ENCODE measurements at regions not wholly inside any gene's neighbourhood (a gene's known extent, or its start where the extent isn't known, plus 50 kb on each side); places are given as distances from the start of the nearest gene placed in this dataset.
"Not testable (repeated sequence)": the region's sequence is repeated elsewhere in the genome, so short reads cannot be mapped to it uniquely, and the experiment has no call there.

- DNase-seq (ENCODE audit: low read depth in 1 of 2, low spot score in 1 of 2), result no peak
These were observed 593.6 kb downstream of the ETS1 start for GRCh38 chr11:127993788-127994187.

DNA sequence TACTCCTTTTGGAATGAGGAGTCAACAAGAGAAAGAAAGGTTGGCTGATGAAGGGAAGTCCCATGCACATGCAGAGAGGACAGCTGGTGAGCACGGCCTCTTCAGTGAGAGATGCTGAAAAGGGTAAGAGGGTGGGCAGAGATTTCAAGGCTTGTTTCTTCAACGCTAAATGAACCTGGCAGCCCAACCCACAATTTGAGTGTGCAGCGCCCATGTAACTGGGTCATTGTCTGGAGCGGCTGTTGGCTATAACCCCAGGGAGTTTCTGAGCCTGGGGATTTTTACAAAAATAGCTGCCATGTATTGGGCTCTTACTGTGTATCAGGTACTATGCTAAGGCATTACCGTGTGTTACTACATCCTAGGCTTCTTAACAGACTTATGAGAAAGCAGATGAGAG lies 594.1 kb downstream of the ETS1 start:
- no peak for DNase-seq (ENCODE audit: low read depth in 1 of 2, low spot score in 1 of 2)

GRCh38 chr11:127986073-127986472 lies 601.3 kb downstream of the ETS1 start:
- DNase-seq (ENCODE audit: low read depth in 1 of 2, low spot score in 1 of 2), result no peak

DNA sequence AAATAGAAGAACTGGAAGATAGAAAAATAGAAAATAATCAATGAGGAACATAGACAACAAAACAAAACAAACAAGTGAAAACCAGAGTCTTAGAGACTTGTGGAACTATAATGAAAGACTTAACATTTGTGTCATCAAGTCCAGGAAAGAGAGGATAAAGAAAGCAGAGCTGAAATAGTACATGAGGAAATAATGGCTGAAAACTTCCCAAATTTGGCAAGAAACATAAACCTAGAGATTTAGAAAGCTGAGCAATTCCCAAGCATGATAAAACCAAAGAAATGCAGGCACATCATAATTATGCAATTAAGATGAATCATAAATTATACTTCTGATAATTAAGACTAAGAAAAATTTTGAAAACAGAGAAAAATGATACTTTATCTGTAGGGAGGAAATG lies 614.5 kb downstream of the ETS1 start:
- DNase-seq (ENCODE audit: low read depth in 1 of 2, low spot score in 1 of 2), result no peak

DNA sequence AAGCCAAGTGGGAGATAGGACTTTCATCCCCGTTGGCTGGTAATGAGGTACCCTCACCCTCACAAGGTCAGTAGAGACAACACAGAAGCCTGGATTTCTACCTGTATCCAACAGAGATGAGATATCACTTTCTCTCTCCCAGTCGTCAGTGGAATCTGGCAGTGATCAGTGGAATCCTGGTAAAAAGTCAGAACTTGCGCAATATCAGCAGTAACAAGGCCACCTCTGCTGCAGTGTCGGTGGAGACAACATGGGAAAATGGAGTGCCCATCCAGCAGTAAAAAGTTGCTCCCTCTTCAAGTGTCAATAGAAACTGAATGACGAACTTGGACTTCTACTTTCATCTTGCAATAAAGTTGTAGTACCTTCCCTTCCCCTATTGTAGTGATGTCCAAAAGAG lies 615.9 kb downstream of the ETS1 start:
- no peak for DNase-seq (ENCODE audit: low read depth in 1 of 2, low spot score in 1 of 2)

DNA sequence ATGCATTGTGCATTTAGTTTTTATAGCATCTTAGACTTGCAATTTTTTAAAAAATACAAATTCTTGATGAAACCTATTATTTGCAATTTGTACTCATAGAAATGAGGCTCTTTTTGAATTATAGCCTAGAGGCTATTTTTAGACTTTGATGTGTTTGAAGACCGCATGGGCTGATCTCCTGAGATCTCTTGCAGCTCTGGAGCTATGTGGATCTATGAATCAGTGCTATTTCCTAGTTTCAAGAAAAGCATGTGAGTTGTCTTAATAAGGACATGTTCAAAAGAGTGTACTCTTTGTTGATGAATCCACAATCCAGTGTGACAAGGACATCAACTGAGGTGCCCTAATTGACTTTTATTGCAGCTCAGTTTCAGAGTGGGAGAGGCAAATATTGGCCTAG lies 620.5 kb downstream of the ETS1 start:
- no peak for DNase-seq (ENCODE audit: low read depth in 1 of 2, low spot score in 1 of 2)

- no peak for DNase-seq (ENCODE audit: low read depth in 1 of 2, low spot score in 1 of 2)
These were observed 621.3 kb downstream of the ETS1 start for GRCh38 chr11:127965939-127966668.

GRCh38 chr11:127962416-127962815 lies 624.9 kb downstream of the ETS1 start:
- no peak for DNase-seq (ENCODE audit: low read depth in 1 of 2, low spot score in 1 of 2)

DNA sequence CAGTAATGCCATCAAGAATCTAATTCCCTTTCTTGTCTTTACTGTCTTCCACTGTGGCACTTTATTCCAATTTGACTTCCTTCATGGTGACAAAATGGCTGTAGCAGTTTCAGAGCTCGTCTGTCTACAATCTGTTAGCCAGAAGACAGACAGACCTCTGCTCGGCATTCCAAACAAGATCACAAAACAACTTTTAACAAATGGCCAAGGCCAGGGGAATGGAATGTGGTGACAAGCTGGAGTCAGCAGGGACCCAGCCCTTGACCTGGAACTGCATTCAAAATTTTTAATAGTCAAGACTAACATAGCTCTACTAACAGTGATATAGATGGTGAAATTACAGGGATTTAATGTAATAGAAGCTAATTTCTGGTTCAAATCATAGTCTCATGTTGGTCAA lies 637.2 kb downstream of the ETS1 start:
- DNase-seq (ENCODE audit: low read depth in 1 of 2, low spot score in 1 of 2), result no peak

GRCh38 chr11:127943763-127944162 lies 643.6 kb downstream of the ETS1 start:
- DNase-seq (ENCODE audit: low read depth in 1 of 2, low spot score in 1 of 2), result peak in 1 of 2 donors; percentile 1

- no peak for DNase-seq (ENCODE audit: low read depth in 1 of 2, low spot score in 1 of 2)
These were observed 644.2 kb downstream of the ETS1 start for GRCh38 chr11:127943152-127943551.

DNA sequence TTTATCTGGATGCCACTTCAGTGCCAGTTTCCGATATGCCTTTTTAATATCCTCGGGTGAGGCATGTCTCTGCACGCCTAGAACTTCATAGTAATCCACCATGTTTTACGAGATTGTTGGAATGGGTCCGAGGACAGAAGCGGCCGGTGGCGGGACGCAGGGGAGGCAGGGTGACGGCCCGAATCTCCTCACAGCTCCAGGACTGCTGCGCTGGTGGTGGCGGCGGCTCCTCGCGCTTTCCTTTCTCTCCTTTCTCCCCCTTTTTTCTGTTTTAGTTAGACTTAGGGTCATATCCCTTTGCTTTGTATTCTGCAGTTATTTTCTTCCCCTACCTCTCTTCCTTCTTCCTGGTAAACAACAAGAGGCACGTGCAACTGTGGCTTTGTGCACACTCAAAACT lies 645.8 kb downstream of the ETS1 start:
- not testable (repeated sequence) for DNase-seq (ENCODE audit: low read depth in 1 of 2, low spot score in 1 of 2)

DNA sequence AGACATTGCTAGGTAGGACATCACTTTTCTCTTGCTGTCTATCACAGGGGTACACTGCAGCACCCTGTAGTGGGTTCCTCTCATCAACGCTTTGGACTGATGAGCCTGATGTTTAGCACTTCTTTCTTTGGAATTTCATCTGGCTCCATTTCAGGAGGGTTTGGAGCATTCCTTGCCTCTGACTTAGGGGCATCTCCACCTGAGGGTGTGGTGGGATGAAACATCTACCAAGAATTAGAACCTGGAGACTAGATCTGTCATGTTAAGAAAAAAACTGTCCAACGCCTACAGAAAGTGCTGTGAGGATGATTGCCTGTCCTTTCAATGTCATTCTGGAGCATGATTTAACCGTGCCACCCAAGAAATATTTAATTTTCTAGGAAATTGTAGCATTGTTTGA lies 648.4 kb downstream of the ETS1 start:
- DNase-seq (ENCODE audit: low read depth in 1 of 2, low spot score in 1 of 2), result no peak

DNA sequence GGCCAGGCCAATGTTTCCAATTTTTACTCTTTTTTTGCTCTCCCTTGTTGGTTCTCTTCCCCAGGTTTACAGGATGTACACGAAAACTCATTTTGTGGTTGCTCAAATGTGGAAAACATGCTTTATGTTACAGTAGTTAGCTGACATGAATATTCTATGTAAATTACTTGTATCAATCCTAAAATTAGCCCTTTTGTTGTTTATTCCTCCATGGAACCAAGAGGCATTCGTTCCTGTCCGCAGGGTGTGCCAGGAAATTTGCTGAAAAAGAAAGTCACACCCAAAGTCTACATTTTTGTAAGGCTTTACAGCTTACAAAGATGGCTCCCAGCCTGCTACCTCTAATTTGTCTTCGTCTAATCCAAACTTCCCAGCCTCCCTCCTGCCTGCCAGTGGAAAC lies 652.3 kb downstream of the ETS1 start:
- DNase-seq (ENCODE audit: low read depth in 1 of 2, low spot score in 1 of 2), result no peak

DNA sequence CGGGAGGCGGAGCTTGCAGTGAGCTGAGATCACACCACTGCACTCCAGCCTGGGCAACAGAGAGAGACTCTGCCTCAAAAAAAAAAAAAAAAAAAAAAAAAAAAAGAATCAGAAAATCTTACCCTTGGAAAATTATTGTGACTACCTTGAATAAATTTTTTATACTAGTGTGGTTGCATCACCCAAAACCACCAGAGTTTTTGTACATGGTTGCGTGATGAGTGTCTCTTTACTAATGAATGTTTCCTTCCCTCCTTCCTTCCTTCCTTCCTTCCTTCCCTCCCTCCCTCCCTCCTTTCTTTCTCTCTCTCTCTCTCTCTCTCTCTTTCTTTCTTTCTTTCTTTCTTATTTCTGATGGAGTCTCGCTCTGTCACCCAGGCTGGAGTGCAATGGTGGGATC lies 653.4 kb downstream of the ETS1 start:
- not testable (repeated sequence) for DNase-seq (ENCODE audit: low read depth in 1 of 2, low spot score in 1 of 2)

- DNase-seq (ENCODE audit: low read depth in 1 of 2, low spot score in 1 of 2), result no peak
These were observed 655.6 kb downstream of the ETS1 start for GRCh38 chr11:127931803-127932202.

DNA sequence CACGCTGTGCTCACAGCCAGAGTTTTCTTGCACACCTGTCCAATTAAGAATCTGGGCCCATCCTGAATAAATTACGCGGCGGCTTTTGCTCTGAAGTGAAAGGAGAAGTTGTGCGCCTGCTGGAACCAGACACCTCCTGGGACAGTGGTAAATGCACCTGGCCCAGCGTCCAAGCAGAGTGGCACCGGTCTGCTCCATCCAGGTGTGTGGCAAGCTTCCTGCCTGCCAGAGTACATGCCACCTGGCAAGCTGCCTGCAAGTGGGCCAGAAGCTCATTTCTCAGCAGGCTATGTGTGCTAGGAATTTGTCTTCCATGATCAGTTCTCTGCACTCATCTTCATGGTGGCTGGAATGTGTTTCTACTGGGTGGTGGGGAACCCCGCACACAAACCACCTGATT lies 660.6 kb downstream of the ETS1 start:
- DNase-seq (ENCODE audit: low read depth in 1 of 2, low spot score in 1 of 2), result no peak

- DNase-seq (ENCODE audit: low read depth in 1 of 2, low spot score in 1 of 2), result no peak
These were observed 661.9 kb downstream of the ETS1 start for GRCh38 chr11:127925475-127925874.

DNA sequence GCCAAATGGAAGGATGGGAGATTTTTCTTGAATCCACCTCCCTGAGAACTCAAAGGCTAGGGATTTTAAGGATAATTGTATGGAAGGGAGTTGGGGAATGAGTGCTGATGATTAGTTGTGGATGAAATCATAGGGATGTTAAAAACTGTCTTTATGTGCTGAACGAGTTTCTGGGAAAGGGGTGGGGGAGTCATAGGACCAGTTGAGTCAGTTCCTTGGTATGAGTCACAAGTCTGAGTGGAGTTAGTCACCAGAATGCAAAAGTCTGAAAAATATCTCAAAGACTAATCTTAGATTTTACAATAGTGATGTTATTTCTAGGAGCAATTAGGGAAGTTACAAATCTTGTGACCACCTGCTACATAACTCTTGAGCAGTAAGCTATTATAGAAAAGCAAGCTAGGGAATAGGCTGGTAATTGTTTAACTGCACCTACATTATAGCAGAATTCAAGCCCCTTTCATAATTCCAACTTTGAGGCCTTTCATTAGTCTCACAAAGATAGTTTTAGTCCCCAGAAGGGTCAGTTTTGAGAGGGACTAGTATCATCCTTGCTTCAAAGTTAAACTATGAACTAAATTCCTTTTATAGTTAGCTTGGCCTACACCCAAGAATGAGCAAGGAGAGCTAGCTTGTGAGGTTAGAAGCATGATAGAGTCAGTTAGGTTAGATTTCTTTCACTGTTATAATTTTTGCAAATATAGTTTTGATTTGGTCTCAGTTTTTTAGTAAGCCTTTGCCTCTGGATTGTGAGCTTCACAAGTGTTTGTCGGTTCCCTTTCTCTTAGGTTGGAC lies 668.0 kb downstream of the ETS1 start:
- DNase-seq (ENCODE audit: low read depth in 1 of 2, low spot score in 1 of 2), result no peak

GRCh38 chr11:127902382-127902781 lies 685.0 kb downstream of the ETS1 start:
- no peak for DNase-seq (ENCODE audit: low read depth in 1 of 2, low spot score in 1 of 2)

DNA sequence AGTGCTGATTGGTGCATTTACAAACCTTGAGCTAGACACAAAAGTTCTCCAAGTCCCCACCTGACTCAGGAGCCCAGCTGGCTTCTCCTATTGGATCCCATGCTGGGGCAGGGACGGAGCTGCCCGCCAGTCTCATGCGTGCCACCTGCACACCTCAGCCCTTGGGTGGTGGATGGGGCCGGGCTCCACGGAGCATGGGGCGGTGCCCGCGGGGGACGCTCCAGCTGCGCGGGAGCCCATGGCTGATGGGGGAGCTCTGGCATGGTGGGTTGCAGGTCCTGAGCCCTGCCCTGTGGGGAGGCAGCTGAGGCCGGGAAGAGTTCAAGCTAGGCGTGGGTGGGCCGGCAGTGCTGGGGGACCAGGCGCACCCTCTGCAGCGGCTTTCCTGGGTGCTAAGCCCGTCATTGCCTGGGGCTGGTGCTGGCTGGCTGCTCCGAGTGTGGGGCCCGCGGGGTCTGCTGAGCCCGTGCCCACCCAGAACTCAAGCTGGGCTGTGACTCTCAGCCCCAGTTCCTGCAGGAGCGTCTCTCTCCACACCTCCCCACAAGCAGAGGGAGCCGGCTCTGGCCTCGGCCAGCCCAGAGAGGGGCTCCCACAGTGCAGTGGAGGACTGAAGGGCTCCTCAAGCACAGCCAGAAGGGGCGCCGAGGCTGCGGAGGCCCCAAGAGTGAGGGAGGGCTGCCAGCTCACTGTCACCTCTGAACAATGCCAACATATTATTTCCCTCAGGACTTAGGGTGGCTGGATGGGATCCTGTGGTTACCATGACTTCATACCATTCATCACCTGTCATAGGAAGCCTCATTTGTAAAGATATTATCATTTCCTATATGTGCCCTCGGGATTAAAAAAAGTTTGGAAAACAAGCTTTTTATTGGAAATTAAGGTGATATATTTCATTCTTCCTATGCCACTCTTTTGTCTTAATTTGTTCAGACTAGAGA lies 688.7 kb downstream of the ETS1 start:
- no peak for DNase-seq (ENCODE audit: low read depth in 1 of 2, low spot score in 1 of 2)

DNA sequence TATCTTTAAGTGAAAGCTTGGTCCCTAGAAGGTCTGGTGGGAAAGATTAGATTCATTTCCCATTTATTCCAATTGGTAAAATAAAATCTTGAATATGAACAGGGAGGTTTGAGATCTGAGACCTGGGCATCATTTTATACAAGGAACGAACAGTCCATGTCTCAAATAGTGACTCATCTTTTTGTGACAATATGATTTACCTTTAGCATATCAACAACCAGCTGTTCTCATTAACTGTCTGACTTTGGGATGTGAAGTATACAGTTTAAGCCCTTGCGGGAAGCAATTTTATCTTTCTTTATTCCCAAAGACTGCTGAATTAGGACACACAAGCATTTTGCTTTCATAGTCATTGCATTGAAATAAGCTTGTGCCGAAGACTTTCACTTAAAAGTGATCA lies 691.6 kb downstream of the ETS1 start:
- no peak for DNase-seq (ENCODE audit: low read depth in 1 of 2, low spot score in 1 of 2)

All from activated CD4-positive, alpha-beta T cell treated with anti-CD3 and anti-CD28 coated beads, Interleukin-2, amount 50 U/mL, for 24 hours (primary cell).